Calu3 (cell line): ENCODE measurements at regions not wholly inside any gene's neighbourhood (a gene's known extent, or its start where the extent isn't known, plus 50 kb on each side); places are given as distances from the start of the nearest gene placed in this dataset.

Source experiments
- BruUV-seq: library from RNA; stranded (reverse); fragments of 400-500 nt; replicated peaks from 2 replicates; lab custom pipeline; 2021; lab: Mats Ljungman, UMichigan
- CTCF ChIA-PET: fragments of 300-600 bp; sonication (Branson Sonifier 250); formaldehyde crosslinking; loops from one replicate; lab custom pipeline; 2022; ENCODE audit warnings: antibody characterized with exemption; lab: Charles Lee
- DNase-seq: peaks from one replicate; pipeline ENCODE4 v3.0.0; 2022
- H3K27ac Mint-ChIP-seq: one replicate; pipeline ENCODE4 v1.8.0; 2022; ENCODE audit warnings: mixed read lengths; ENCODE audit not compliant: unreplicated experiment
- H3K27me3 Mint-ChIP-seq: one replicate; pipeline ENCODE4 v1.8.0; 2022; ENCODE audit warnings: mixed read lengths; ENCODE audit not compliant: unreplicated experiment
- H3K36me3 Mint-ChIP-seq: one replicate; pipeline ENCODE4 v1.8.0; 2022; ENCODE audit warnings: mild to moderate bottlenecking, moderate library complexity, mixed read lengths; ENCODE audit not compliant: insufficient read depth, unreplicated experiment
- H3K4me1 Mint-ChIP-seq: one replicate; pipeline ENCODE4 v1.8.0; 2022; ENCODE audit warnings: mild to moderate bottlenecking, low read depth, mixed read lengths; ENCODE audit not compliant: unreplicated experiment
- H3K4me3 Mint-ChIP-seq: one replicate; pipeline ENCODE4 v1.8.0; 2022; ENCODE audit warnings: mild to moderate bottlenecking, low read depth, moderate library complexity, mixed read lengths; ENCODE audit not compliant: unreplicated experiment
- H3K9me3 Mint-ChIP-seq: one replicate; pipeline ENCODE4 v1.8.0; 2022; ENCODE audit warnings: low read depth, mixed read lengths; ENCODE audit not compliant: unreplicated experiment
- intact Hi-C: fragments of 100-400 bp; cut with micrococcal nuclease; formaldehyde crosslinking; loops from one replicate; pipeline ENCODE4 v1.10.0; 2022; ENCODE audit not compliant: unreplicated experiment
- TF ChIP-seq, protein P1 (sequence below): fragments of 200-600 bp; IDR thresholded peaks from one replicate; pipeline ENCODE4 v1.8.0; 2022; ENCODE audit warnings: antibody characterized with exemption; ENCODE audit not compliant: unreplicated experiment

DNA sequence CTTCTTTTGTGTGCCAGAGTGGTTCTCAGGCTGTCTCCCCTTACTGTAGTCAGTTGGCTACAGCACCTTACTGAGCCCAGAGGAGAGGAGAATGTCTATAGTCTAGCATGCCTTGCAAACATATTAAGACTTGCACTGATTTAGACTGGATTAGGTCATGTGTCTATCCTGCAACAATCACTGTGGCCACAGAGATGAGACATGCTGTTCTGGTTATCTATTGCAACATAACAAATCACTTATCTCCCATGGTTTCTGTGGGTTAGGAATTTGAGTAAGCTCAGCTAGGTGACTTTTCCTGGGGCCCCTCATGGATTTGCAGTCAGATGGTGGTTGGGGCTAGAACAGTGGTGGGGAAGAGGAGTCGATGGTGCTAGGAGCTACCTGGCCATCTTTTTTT, 261.3 kb downstream of the SOD2 start:
- Mint-ChIP-seq H3K4me1 (no peaks in the 10 kb centered on the region), H3K27me3 (peaks cover 56% of the 10 kb centered on the region), H3K4me3 (no peak overlapping the region), H3K36me3 (no peaks in the 10 kb centered on the region), H3K9me3 (peaks cover 7% of the 10 kb centered on the region), H3K27ac (no peak overlapping the region)
- intact Hi-C loops, result no loop called here
- TF ChIP-seq, protein P1, sequence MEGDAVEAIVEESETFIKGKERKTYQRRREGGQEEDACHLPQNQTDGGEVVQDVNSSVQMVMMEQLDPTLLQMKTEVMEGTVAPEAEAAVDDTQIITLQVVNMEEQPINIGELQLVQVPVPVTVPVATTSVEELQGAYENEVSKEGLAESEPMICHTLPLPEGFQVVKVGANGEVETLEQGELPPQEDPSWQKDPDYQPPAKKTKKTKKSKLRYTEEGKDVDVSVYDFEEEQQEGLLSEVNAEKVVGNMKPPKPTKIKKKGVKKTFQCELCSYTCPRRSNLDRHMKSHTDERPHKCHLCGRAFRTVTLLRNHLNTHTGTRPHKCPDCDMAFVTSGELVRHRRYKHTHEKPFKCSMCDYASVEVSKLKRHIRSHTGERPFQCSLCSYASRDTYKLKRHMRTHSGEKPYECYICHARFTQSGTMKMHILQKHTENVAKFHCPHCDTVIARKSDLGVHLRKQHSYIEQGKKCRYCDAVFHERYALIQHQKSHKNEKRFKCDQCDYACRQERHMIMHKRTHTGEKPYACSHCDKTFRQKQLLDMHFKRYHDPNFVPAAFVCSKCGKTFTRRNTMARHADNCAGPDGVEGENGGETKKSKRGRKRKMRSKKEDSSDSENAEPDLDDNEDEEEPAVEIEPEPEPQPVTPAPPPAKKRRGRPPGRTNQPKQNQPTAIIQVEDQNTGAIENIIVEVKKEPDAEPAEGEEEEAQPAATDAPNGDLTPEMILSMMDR, result no peak
- CTCF ChIA-PET, result no interaction called here
- BruUV-seq, result no TSS peak
- DNase-seq, result no peak

DNA sequence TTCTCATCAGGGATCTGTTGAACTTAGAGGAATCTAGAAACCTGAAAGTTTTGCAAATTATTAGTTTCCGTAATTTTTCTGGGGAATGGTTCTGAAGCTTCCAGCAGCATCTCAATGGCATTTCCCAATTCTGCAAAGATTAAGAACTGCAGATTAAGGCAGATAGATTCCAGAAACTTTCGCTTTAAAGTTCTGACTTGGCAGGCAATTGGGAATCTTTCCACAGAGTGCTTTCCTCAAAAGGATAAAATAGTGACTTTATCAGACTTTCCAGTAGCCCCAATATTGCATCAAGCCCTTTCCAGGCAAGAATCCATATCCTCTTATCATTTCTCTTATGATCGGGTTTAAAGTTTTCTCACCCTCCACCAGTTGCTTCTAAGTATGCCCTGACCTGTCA, 261.1 kb downstream of the FNDC1 start:
- TF ChIP-seq, protein P1, result no peak
- intact Hi-C loops, result no loop called here
- DNase-seq, result no peak
- H3K27me3 Mint-ChIP-seq, result peaks cover 59% of the 10 kb centered on the region
- H3K36me3 Mint-ChIP-seq, result no peaks in the 10 kb centered on the region
- CTCF ChIA-PET, result no interaction called here
- H3K27ac Mint-ChIP-seq, result no peak overlapping the region
- H3K4me3 Mint-ChIP-seq, result no peak overlapping the region
- no TSS peak for BruUV-seq
- no peaks in the 10 kb centered on the region for H3K4me1 Mint-ChIP-seq
- peaks cover 7% of the 10 kb centered on the region for H3K9me3 Mint-ChIP-seq

DNA sequence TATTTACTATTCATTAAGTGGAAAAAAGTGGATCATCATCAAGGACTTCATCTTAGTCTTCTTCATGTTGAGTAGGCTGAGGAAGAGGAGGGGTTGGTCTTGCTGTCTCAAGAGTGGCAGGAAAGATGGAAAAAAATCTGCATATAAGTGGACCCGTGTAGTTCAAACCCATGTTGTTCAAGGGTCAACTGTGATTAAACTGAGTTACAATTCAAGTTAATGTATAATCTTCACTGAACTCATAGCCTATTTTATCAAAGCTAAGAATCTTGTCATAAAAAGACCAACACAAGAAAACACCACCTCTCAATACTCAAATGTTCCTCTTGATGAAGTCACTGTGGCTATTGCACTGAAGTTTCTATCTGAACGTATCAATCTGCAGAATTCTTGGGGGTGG, 260.2 kb downstream of the FNDC1 start:
- no peak overlapping the region for H3K4me3 Mint-ChIP-seq
- no TSS peak for BruUV-seq
- H3K27me3 Mint-ChIP-seq, result peaks cover 59% of the 10 kb centered on the region
- intact Hi-C loops, result no loop called here
- TF ChIP-seq, protein P1, result no peak
- H3K9me3 Mint-ChIP-seq, result peaks cover 5% of the 10 kb centered on the region
- H3K27ac Mint-ChIP-seq, result no peak overlapping the region
- CTCF ChIA-PET, result no interaction called here
- no peaks in the 10 kb centered on the region for H3K4me1 Mint-ChIP-seq
- no peak for DNase-seq
- no peaks in the 10 kb centered on the region for H3K36me3 Mint-ChIP-seq

DNA sequence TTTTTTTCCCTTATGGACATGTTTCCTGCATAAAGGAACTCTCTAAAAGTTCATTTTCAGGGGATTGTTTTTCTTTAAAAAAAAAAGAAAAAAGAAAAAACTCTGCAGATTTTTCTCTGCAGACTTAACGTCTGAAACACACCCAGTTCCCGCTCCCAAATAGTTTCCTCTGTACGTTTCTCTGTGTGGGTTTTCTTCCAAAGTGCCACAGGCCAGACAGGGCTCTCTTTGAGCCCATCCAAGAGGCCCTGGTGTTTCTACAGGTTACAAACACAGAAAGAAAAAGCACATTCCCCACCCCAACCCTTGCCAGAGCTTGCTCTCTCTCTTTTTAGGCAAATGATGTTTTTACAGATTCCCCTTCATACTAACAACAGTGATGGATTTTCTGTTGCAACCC, 258.6 kb downstream of the FNDC1 start:
- CTCF ChIA-PET, result no interaction called here
- TF ChIP-seq, protein P1, result no peak
- H3K9me3 Mint-ChIP-seq, result no peaks in the 10 kb centered on the region
- peaks cover 3% of the 10 kb centered on the region for H3K4me1 Mint-ChIP-seq
- H3K27me3 Mint-ChIP-seq, result peaks cover 70% of the 10 kb centered on the region
- intact Hi-C loops, result no loop called here
- no peak overlapping the region for H3K27ac Mint-ChIP-seq
- no peak overlapping the region for H3K4me3 Mint-ChIP-seq
- BruUV-seq, result no TSS peak
- DNase-seq, result no peak
- no peaks in the 10 kb centered on the region for H3K36me3 Mint-ChIP-seq
